Neural crest cell (in vitro differentiated cells): ENCODE measurements at regions not wholly inside any gene's neighbourhood (a gene's known extent, or its start where the extent isn't known, plus 50 kb on each side); places are given as distances from the start of the nearest gene placed in this dataset.

Source experiments
- DNase-seq: peaks from one replicate; pipeline ENCODE4 v3.0.0; 2021; ENCODE audit warnings: low read depth, mixed read lengths, low spot score
- H3K27ac Mint-ChIP-seq: one replicate; pipeline ENCODE4 v1.8.0; 2021; ENCODE audit warnings: mild to moderate bottlenecking, mixed read lengths; ENCODE audit not compliant: unreplicated experiment
- H3K27me3 Mint-ChIP-seq: 2 replicates; pipeline ENCODE4 v1.8.0; 2021; ENCODE audit warnings: low read depth, mild to moderate bottlenecking, mixed read lengths
- H3K36me3 Mint-ChIP-seq: 2 replicates; pipeline ENCODE4 v1.8.0; 2021; ENCODE audit warnings: low read depth, mild to moderate bottlenecking, mixed read lengths
- H3K4me1 Mint-ChIP-seq: 2 replicates; pipeline ENCODE4 v1.8.0; 2021; ENCODE audit warnings: mixed read lengths
- H3K4me3 Mint-ChIP-seq: one replicate; pipeline ENCODE4 v1.8.0; 2021; ENCODE audit warnings: mild to moderate bottlenecking, mixed read lengths
- H3K9me3 Mint-ChIP-seq: 2 replicates; pipeline ENCODE4 v1.8.0; 2021; ENCODE audit warnings: mixed read lengths
- TF ChIP-seq, protein P1 (sequence below): fragments of 200-600 bp; sonication (generic); conservative IDR thresholded peaks from 2 replicates; pipeline ENCODE4 v1.5.0; 2021; ENCODE audit warnings: antibody characterized with exemption, mild to moderate bottlenecking

DNA sequence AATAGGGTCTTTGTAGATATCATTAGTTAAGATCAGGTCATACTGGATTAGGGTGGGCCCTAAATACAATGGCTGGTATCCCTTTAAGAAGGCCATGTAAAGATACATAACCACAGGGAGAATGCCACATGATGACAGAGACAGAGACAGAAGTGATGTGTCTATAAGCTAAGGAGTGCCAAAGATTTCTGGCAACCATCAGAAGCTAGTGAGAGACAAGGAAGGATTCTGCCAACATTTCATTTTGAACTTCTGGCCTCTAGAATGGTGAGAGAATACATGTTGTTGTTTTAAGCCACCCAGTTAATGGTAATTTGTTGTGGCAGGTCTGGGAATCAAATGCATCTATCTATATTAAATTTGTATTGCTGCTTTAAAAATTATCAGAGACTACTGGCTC is 185.5 kb upstream of the CYRIA start:
- TF ChIP-seq, protein P1, sequence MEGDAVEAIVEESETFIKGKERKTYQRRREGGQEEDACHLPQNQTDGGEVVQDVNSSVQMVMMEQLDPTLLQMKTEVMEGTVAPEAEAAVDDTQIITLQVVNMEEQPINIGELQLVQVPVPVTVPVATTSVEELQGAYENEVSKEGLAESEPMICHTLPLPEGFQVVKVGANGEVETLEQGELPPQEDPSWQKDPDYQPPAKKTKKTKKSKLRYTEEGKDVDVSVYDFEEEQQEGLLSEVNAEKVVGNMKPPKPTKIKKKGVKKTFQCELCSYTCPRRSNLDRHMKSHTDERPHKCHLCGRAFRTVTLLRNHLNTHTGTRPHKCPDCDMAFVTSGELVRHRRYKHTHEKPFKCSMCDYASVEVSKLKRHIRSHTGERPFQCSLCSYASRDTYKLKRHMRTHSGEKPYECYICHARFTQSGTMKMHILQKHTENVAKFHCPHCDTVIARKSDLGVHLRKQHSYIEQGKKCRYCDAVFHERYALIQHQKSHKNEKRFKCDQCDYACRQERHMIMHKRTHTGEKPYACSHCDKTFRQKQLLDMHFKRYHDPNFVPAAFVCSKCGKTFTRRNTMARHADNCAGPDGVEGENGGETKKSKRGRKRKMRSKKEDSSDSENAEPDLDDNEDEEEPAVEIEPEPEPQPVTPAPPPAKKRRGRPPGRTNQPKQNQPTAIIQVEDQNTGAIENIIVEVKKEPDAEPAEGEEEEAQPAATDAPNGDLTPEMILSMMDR, result no peak
- Mint-ChIP-seq H3K4me3 (no peak overlapping the region), H3K9me3 (no peaks in the 10 kb centered on the region), H3K27me3 (no peaks in the 10 kb centered on the region), H3K4me1 (no peaks in the 10 kb centered on the region), H3K27ac (no peak overlapping the region), H3K36me3 (no peaks in the 10 kb centered on the region)
- DNase-seq, result no peak

DNA sequence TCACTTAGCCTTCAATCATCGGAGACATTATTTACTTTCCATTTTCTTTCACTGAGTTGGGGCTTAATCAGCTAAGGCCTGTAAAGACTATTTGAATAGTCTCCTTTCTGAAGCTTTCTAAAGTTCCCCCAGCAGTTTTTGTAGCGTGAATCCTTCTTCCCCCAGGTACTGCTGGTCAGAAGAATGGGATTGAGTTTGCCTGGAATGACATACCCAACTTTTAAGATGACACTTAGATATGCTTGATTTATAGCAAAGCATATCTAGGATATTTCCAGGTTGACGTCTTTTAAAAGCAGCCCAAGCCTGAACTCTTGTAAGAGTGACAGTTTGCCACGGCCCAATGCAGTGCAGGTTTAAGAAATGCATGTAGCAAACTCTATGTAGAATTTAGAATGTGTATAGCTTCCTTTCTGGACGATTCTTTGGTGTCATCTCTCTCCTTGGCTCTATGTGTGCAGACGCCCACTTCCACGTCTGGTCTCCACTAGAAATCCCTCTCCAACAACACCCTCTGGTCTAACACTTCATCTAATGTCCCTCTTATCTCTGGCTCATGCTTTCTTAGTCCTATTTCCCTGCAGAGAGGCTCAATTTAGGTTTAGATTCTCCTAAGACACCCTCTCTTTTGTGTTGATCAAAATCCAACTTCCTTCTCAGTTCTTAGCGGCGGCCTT is 175.0 kb upstream of the CYRIA start:
- Mint-ChIP-seq H3K4me3 (no peak overlapping the region), H3K27me3 (peaks cover 4% of the 10 kb centered on the region), H3K36me3 (no peaks in the 10 kb centered on the region), H3K4me1 (no peaks in the 10 kb centered on the region), H3K27ac (no peak overlapping the region), H3K9me3 (no peaks in the 10 kb centered on the region)
- DNase-seq, result no peak
- TF ChIP-seq, protein P1, result no peak

DNA sequence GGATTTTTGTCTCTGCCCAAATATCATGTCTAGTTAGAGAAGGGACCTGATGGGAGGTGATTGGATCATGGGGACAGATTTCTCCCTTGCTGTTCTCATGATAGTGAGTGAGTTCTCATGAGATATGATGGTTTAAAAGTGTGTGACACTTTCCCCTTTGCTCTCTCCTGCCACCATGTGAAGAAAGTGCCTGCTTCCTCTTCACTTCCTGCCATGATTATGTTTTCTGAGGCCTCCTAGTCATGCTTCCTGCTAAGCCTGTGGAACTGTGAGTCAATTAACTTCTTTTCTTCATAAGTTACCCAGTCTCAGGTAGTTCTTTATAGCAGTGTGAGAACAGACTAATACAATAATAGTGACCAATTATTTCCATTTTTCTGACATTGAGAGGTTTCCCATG is 167.3 kb upstream of the CYRIA start:
- Mint-ChIP-seq H3K27ac (no peak overlapping the region), H3K36me3 (no peaks in the 10 kb centered on the region), H3K4me3 (no peak overlapping the region), H3K4me1 (no peaks in the 10 kb centered on the region), H3K9me3 (no peaks in the 10 kb centered on the region), H3K27me3 (peaks cover 4% of the 10 kb centered on the region)
- TF ChIP-seq, protein P1, result no peak
- DNase-seq, result no peak

DNA sequence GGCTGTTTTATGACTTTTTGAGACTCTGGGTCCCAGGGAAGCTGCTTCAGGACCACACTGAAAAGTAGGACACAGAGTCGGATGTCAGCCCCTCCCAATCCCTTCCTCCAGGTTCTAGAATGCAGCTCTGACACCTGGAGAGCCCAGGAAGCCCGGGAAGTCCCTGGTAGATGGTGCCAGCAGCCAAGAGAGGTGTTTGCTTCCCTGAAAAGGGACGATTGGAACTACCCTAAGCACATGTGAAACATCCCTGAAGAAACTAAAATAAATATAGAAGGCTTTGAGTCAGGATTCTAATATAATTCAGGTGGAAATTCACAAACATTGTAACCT is 163.2 kb upstream of the CYRIA start:
- TF ChIP-seq, protein P1, result no peak
- Mint-ChIP-seq H3K27ac (no peak overlapping the region), H3K36me3 (no peaks in the 10 kb centered on the region), H3K4me1 (no peaks in the 10 kb centered on the region), H3K9me3 (peaks cover 2% of the 10 kb centered on the region), H3K27me3 (no peaks in the 10 kb centered on the region), H3K4me3 (no peak overlapping the region)
- DNase-seq, result no peak

DNA sequence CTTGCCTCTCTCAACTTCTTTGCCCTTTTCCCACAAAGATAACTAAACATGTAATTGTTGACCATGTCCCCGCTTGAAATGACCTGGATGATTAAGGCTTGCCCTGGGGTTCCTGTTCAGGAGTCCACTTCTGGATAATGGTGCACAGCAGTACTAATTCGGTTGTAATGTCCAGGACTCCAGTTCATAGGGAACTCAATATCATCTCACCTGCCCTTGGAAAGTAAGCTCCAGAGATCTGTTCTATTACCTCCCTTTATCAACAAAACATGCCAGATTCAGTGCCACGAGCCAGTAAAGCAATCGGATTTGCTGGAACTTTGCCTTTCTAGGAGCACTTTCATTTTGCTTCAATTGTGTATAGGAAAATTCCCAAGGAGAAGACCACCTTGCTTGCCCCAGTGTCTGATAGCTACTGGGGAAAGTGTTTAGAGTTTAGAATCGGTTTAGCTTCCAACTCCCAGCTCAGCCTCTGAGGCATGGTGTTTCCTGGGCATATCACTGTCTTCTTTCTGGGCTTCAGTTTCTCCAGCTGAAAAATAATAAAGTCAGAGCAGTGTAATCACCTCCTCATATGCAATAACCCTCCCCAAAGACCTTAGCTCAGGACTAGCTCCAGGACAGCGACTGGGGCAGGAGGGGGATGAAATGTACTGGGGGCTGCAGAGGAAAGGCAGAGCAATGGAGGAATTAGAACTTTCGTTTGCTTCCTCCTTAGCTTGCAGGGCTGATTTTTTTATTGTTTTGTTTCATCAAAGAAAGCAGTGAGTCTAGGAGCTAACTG is 162.6 kb upstream of the CYRIA start:
- H3K27ac Mint-ChIP-seq, result no peak overlapping the region
- H3K9me3 Mint-ChIP-seq, result peaks cover 2% of the 10 kb centered on the region
- H3K4me1 Mint-ChIP-seq, result no peaks in the 10 kb centered on the region
- no peak for DNase-seq
- TF ChIP-seq, protein P1, result no peak
- H3K27me3 Mint-ChIP-seq, result no peaks in the 10 kb centered on the region
- H3K4me3 Mint-ChIP-seq, result no peak overlapping the region
- no peaks in the 10 kb centered on the region for H3K36me3 Mint-ChIP-seq
